Upper lobe of right lung (tissue), 1 donor: ENCODE measurements at regions not wholly inside any gene's neighbourhood (a gene's known extent, or its start where the extent isn't known, plus 50 kb on each side); places are given as distances from the start of the nearest gene placed in this dataset.
"Not testable (repeated sequence)": the region's sequence is repeated elsewhere in the genome, so short reads cannot be mapped to it uniquely, and the experiment has no call there.

Experiments
- ATAC-seq: fragments of 200-7000 bp; cut with Tn5 transposase; one replicate; pipeline ENCODE4 v1.9.1; 2020; ENCODE audit warnings: mild to moderate bottlenecking, moderate library complexity
- DNase-seq: peaks from one replicate; pipeline ENCODE4 v3.0.0-alpha.2; 2020
- H3K27ac ChIP-seq: fragments of 200-600 bp; one replicate; pipeline ENCODE4 v1.8.0; 2022
- H3K27me3 ChIP-seq: fragments of 200-600 bp; one replicate; pipeline ENCODE4 v1.8.0; 2022; ENCODE audit warnings: mild to moderate bottlenecking
- H3K36me3 ChIP-seq: fragments of 200-600 bp; one replicate; pipeline ENCODE4 v1.8.0; 2022
- H3K4me1 ChIP-seq: fragments of 200-600 bp; one replicate; pipeline ENCODE4 v1.8.0; 2022
- H3K4me3 ChIP-seq: fragments of 200-600 bp; one replicate; pipeline ENCODE4 v1.8.0; 2022; ENCODE audit warnings: mild to moderate bottlenecking
- H3K9me3 ChIP-seq: fragments of 200-600 bp; one replicate; pipeline ENCODE4 v1.8.0; 2022
- CTCF ChIP-seq: fragments of 200-600 bp; IDR thresholded peaks from one replicate; pipeline ENCODE4 v1.8.0; 2022; ENCODE audit warnings: antibody characterized with exemption
- intact Hi-C: fragments of 100-400 bp; cut with DNase I; formaldehyde crosslinking; loops from one replicate; pipeline ENCODE4 v1.11.0; 2022
- donor health status: DM: no; HTN: yes; CAD: no; lungs with severe emphysema.

- TF ChIP-seq CTCF = no peak
- DNase-seq (no peak), ATAC-seq (no peak)
These were observed 560.4 kb downstream of the CD109 start for GRCh38 chr6:74256381-74256780.

GRCh38 chr6:74255007-74255406 is 559.0 kb downstream of the CD109 start:
- H3K27me3 ChIP-seq, H3K27ac ChIP-seq, ATAC-seq, H3K36me3 ChIP-seq, H3K9me3 ChIP-seq, H3K4me1 ChIP-seq, DNase-seq, intact Hi-C loops, H3K4me3 ChIP-seq: not testable (repeated sequence)

More at GRCh38 chr6:74256381-74256780, 560.4 kb downstream of the CD109 start:
- no peaks in the 10 kb centered on the region for H3K36me3 ChIP-seq
- H3K27ac ChIP-seq = no peak overlapping the region
- H3K4me1 ChIP-seq = no peaks in the 10 kb centered on the region
- intact Hi-C loops = no loop called here
- H3K27me3 ChIP-seq = no peaks in the 10 kb centered on the region
- H3K4me3 ChIP-seq = no peak overlapping the region
- no peaks in the 10 kb centered on the region for H3K9me3 ChIP-seq

DNA sequence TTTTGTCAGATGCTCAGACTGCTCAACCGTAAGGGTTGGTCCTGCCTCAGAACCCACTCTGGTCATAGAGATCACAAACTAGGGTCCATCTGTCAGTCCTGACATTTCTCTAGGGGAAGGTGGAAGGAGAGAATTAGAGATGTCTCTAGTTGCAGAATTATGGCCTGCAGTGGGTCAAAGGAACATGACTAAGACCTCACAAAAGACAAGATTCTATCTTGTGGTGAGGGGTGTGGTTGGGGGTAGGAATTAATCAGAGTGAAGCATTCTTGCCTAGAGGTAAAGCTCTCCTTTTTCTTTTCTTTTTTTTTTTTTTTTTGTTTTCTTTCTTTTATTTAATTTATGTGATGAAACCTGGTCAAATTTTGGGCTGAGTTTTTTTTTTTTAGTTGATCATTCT is 558.1 kb downstream of the CD109 start:
- ATAC-seq, intact Hi-C loops, H3K4me3 ChIP-seq, H3K36me3 ChIP-seq, H3K27me3 ChIP-seq, H3K9me3 ChIP-seq, H3K4me1 ChIP-seq, DNase-seq, H3K27ac ChIP-seq: not testable (repeated sequence)

- Histone ChIP-seq H3K27ac (no peak overlapping the region), H3K4me3 (no peak overlapping the region), H3K9me3 (no peaks in the 10 kb centered on the region), H3K4me1 (no peaks in the 10 kb centered on the region), H3K27me3 (no peaks in the 10 kb centered on the region), H3K36me3 (no peaks in the 10 kb centered on the region)
- no peak for ATAC-seq
- DNase-seq = no peak
- intact Hi-C loops = no loop called here
- TF ChIP-seq CTCF = no peak
These were observed 557.3 kb downstream of the CD109 start for GRCh38 chr6:74253261-74253660.

DNA sequence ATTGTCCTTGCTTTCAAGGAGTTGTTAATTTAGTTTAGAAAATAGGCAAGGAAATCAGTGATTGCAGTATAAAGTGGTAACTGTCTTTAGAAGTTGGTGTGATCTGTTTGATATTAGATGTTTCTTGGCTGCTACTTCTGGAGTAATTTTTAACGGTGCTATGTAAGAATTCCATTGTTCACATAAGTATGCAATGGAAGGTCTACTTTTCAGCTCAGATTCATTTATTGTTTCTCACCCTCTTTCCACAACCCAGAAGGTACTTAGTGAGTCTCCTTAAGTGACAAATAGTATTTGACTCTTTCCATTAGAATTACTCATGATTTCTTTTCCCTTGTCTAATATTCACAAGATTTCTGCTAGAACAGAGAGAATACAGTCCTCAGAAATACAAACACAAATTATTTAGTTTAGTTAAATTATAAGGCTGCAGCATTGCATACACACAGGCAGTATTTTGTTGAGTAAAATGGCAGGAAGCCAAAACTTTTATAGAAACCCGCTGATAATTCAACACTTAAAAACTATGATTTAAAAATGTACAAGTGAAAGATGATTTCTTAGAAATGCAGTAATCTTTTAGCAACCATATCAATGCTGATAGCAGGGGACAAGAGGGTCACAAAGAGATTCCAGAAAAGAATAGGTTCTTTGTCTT is 554.3 kb downstream of the CD109 start:
- intact Hi-C loops = no loop called here
- no peaks in the 10 kb centered on the region for H3K9me3 ChIP-seq
- no peaks in the 10 kb centered on the region for H3K27me3 ChIP-seq
- no peak for ATAC-seq
- DNase-seq = no peak
- no peaks in the 10 kb centered on the region for H3K36me3 ChIP-seq
- no peak overlapping the region for H3K4me3 ChIP-seq
- no peaks in the 10 kb centered on the region for H3K4me1 ChIP-seq
- TF ChIP-seq CTCF = no peak
- no peak overlapping the region for H3K27ac ChIP-seq

- no peak for TF ChIP-seq CTCF
- intact Hi-C loops = no loop called here
- no peaks in the 10 kb centered on the region for H3K9me3 ChIP-seq
- H3K4me1 ChIP-seq = no peaks in the 10 kb centered on the region
- H3K4me3 ChIP-seq = no peak overlapping the region
- DNase-seq = no peak
- ATAC-seq = no peak
- H3K27ac ChIP-seq = no peak overlapping the region
- no peaks in the 10 kb centered on the region for H3K27me3 ChIP-seq
- no peaks in the 10 kb centered on the region for H3K36me3 ChIP-seq
These were observed 553.7 kb downstream of the CD109 start for GRCh38 chr6:74249658-74250057.

GRCh38 chr6:74248966-74249365 is 553.0 kb downstream of the CD109 start:
- DNase-seq (no peak), ATAC-seq (no peak)
- H3K36me3 ChIP-seq = no peaks in the 10 kb centered on the region
- H3K4me1 ChIP-seq = no peaks in the 10 kb centered on the region
- H3K4me3 ChIP-seq = no peak overlapping the region
- no peak for TF ChIP-seq CTCF
- H3K27ac ChIP-seq = no peak overlapping the region
- no peaks in the 10 kb centered on the region for H3K27me3 ChIP-seq
- intact Hi-C loops = no loop called here
- no peaks in the 10 kb centered on the region for H3K9me3 ChIP-seq
